CD4-positive, CD25-positive, alpha-beta regulatory T cell (primary cell): ENCODE measurements at regions not wholly inside any gene's neighbourhood (a gene's known extent, or its start where the extent isn't known, plus 50 kb on each side); places are given as distances from the start of the nearest gene placed in this dataset.
A peak's percentile ranks its signal among the peaks of the same experiment; 100 is the strongest.

Source experiments
- ATAC-seq, 2 donors: fragments of 150-1000 bp; cut with Tn5 transposase; one replicate each; pipeline ENCODE4 v1.10.0; 2021; ENCODE audit warnings: low read depth in 2 of 2, moderate number of reproducible peaks in 2 of 2, moderate library complexity in 1 of 2
- DNase-seq, 3 donors: peaks; one replicate each; pipeline versions ENCODE4 v3.0.0 to v3.0.0-alpha.2; 2012 to 2022; ENCODE audit warnings: mixed read lengths in 1 of 3
- H3K27ac ChIP-seq: one replicate; pipeline ENCODE4 v1.7.0; 2013; ENCODE audit warnings: mild to moderate bottlenecking, low read length; ENCODE audit not compliant: insufficient read depth, poor library complexity, severe bottlenecking
- H3K27me3 ChIP-seq: one replicate; pipeline ENCODE4 v1.7.0; 2013; ENCODE audit warnings: low read length; ENCODE audit not compliant: control insufficient read depth, insufficient read depth
- H3K36me3 ChIP-seq: one replicate; pipeline ENCODE4 v1.7.0; 2013; ENCODE audit warnings: mild to moderate bottlenecking, low read length, moderate library complexity; ENCODE audit not compliant: control insufficient read depth, insufficient read depth
- H3K4me1 ChIP-seq: 2 replicates; pipeline ENCODE4 v1.7.0; 2013; ENCODE audit warnings: mild to moderate bottlenecking, low read length; ENCODE audit not compliant: insufficient read depth, control insufficient read depth, poor library complexity, severe bottlenecking
- H3K4me3 ChIP-seq: one replicate; pipeline ENCODE4 v1.7.0; 2013; ENCODE audit warnings: low read depth, mild to moderate bottlenecking, low read length, moderate library complexity
- H3K9me3 ChIP-seq, 2 experiments: 1 replicate in 1 of 2; 2 replicates in 1 of 2; pipeline ENCODE4 v1.7.0; 2013; ENCODE audit warnings: low read length in 2 of 2, mild to moderate bottlenecking in 1 of 2, moderate library complexity in 1 of 2; ENCODE audit not compliant: control insufficient read depth in 2 of 2
- H3K27ac Mint-ChIP-seq, 3 donors: one replicate each; pipeline ENCODE4 v1.8.0; 2020 to 2022; ENCODE audit warnings: mild to moderate bottlenecking in 3 of 3, mixed read lengths in 3 of 3, moderate library complexity in 2 of 3
- H3K27me3 Mint-ChIP-seq: one replicate; pipeline ENCODE4 v1.8.0; 2022; ENCODE audit warnings: mild to moderate bottlenecking, mixed read lengths
- H3K36me3 Mint-ChIP-seq: one replicate; pipeline ENCODE4 v1.8.0; 2020; ENCODE audit warnings: mixed read lengths
- H3K4me1 Mint-ChIP-seq, 4 donors: one replicate each; pipeline ENCODE4 v1.8.0; 2020 to 2022; ENCODE audit warnings: mixed read lengths in 4 of 4, mild to moderate bottlenecking in 1 of 4
- H3K4me3 Mint-ChIP-seq, 4 donors: one replicate each; pipeline ENCODE4 v1.8.0; 2020 to 2022; ENCODE audit warnings: mild to moderate bottlenecking in 4 of 4, mixed read lengths in 4 of 4, moderate library complexity in 3 of 4
- H3K9me3 Mint-ChIP-seq, 7 donors: one replicate each; pipeline ENCODE4 v1.8.0; 2020 to 2022; ENCODE audit warnings: mixed read lengths in 7 of 7, mild to moderate bottlenecking in 3 of 7, moderate library complexity in 2 of 7

DNA sequence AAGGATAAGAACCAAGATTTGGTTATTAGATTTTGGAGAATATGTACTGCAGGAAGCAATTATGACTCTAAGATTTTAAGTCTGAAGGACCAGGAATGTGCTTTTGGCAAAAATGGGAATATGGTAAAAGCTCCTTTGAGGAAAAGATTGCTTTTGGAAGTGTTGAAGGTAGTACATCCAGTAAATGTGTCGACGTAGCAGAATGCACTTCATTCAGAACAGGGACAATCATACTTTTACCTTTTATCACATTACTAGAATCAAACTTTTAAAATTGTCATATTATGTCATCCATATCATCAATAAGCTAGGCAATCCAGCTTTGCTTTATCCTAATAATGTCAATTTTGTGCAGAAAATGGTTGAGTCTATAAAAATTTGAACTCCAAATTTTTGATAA is 74.3 kb upstream of the MSTN start:
- Histone ChIP-seq H3K4me1 (no peaks in the 10 kb centered on the region), H3K9me3 (peaks cover 4 to 6% of the 10 kb centered on the region in 2 experiments), H3K27ac (no peak overlapping the region), H3K4me3 (no peak overlapping the region), H3K27me3 (no peaks in the 10 kb centered on the region), H3K36me3 (no peaks in the 10 kb centered on the region)
- Mint-ChIP-seq H3K4me3 (no peak overlapping the region), H3K4me1 (no peaks in the 10 kb centered on the region), H3K27me3 (peaks cover 4% of the 10 kb centered on the region), H3K36me3 (peaks cover 15% of the 10 kb centered on the region), H3K27ac (no peak overlapping the region), H3K9me3 (peaks cover 4 to 35% (median 12%) of the 10 kb centered on the region in 7 donors)
- no peak for ATAC-seq
- no peak for DNase-seq

DNA sequence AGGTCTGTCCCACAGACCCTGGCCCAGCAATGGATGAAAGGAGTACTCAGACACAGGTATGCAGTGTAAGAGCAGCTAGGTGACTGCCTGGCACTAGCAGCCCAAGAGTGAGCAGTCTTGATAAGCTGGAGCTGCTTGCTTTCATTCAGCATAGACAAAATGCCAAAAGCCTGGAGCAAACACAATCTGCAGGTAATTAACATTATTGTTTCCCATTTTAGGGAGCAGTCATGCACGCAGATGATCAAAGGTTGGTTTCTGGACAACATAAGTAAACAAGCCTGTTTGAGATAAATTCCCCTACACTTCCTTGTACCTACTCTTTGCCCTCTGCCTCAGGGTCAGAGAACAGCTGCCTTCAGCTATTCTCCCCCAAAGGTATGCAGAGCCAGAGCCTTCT is 73.7 kb upstream of the MSTN start:
- Mint-ChIP-seq H3K9me3 (peaks cover 4 to 33% (median 10%) of the 10 kb centered on the region in 7 donors), H3K4me3 (no peak overlapping the region), H3K27ac (no peak overlapping the region), H3K4me1 (no peaks in the 10 kb centered on the region), H3K27me3 (peaks cover 4% of the 10 kb centered on the region), H3K36me3 (peaks cover 9% of the 10 kb centered on the region)
- H3K36me3 ChIP-seq, result no peaks in the 10 kb centered on the region
- H3K27ac ChIP-seq, result no peak overlapping the region
- no peaks in the 10 kb centered on the region for H3K4me1 ChIP-seq
- ATAC-seq (no peak), DNase-seq (no peak)
- H3K4me3 ChIP-seq, result no peak overlapping the region
- peaks cover 4 to 6% of the 10 kb centered on the region in 2 experiments for H3K9me3 ChIP-seq
- H3K27me3 ChIP-seq, result no peaks in the 10 kb centered on the region

DNA sequence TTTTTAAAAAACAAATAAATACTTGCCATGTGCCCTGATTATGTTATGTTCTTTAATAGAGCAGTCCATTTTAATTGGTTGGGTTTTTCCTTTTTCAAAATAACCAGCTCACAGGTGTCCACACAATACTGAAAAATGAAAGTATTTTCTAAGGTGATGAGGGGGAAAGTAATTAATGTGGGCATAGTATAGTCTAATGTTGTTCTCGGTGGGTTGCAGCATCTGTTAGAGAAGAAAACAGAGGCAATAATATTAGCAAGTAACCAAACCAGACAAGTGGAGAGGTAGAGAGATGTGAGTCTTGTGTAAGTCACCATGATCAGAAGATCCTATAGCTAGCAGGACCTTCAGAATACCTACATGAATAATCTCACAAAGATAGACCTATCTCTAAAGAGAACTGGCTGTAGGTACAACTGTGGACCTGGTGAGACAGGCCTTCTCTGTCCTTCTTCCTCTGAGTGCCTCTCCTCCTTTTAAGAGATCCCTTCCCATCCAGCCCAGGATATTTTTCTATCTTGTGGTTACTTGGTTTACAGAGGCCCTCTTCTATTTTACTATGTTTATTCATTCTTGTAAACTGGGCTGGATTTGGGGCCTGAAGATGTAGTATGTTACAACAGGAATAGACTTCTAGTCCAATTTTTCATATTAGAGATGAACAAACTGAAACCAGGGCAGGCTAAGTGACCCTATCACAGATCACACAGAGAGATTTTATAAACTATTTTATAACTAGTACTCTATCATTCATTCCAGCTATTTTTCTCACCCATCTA is 67.1 kb upstream of the MSTN start:
- ATAC-seq (no peak), DNase-seq (no peak)
- H3K36me3 Mint-ChIP-seq, result no peaks in the 10 kb centered on the region
- no peaks in the 10 kb centered on the region for H3K4me1 Mint-ChIP-seq
- no peak overlapping the region for H3K27ac Mint-ChIP-seq
- H3K9me3 Mint-ChIP-seq, result peaks cover 0 to 3% (median 0%) of the 10 kb centered on the region in 7 donors
- peaks cover 10% of the 10 kb centered on the region for H3K27me3 Mint-ChIP-seq
- H3K27ac ChIP-seq, result no peak overlapping the region
- no peaks in the 10 kb centered on the region for H3K9me3 ChIP-seq
- H3K4me3 ChIP-seq, result no peak overlapping the region
- H3K4me3 Mint-ChIP-seq, result no peak overlapping the region
- H3K4me1 ChIP-seq, result no peaks in the 10 kb centered on the region
- no peaks in the 10 kb centered on the region for H3K36me3 ChIP-seq
- no peaks in the 10 kb centered on the region for H3K27me3 ChIP-seq

DNA sequence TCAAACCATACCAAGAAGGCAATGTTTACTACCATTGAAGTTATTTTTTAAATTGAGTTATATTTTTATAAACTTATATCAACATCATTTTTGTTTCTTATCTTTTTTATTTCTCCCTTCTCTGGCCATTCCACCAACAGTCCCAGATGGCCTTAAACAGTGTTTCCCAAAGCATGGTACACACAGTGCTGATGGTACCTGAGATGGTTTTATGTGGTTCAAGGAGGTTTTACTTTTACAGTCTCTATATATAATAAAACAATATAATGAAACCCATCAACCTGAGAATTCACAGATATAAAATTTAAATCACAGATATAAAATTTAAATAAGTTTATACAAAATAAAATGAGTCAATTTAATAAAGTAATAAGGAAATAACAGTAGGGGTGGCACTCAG is 65.1 kb upstream of the MSTN start:
- Histone ChIP-seq H3K4me3 (no peak overlapping the region), H3K27ac (no peak overlapping the region), H3K9me3 (no peaks in the 10 kb centered on the region), H3K27me3 (no peaks in the 10 kb centered on the region), H3K36me3 (no peaks in the 10 kb centered on the region), H3K4me1 (no peaks in the 10 kb centered on the region)
- DNase-seq, result no peak
- Mint-ChIP-seq H3K4me3 (no peak overlapping the region), H3K4me1 (peaks cover 0 to 1% (median 0%) of the 10 kb centered on the region in 4 donors), H3K27ac (no peak overlapping the region), H3K9me3 (peaks cover 0 to 3% (median 0%) of the 10 kb centered on the region in 7 donors), H3K27me3 (peaks cover 10% of the 10 kb centered on the region), H3K36me3 (no peaks in the 10 kb centered on the region)
- ATAC-seq, result no peak

DNA sequence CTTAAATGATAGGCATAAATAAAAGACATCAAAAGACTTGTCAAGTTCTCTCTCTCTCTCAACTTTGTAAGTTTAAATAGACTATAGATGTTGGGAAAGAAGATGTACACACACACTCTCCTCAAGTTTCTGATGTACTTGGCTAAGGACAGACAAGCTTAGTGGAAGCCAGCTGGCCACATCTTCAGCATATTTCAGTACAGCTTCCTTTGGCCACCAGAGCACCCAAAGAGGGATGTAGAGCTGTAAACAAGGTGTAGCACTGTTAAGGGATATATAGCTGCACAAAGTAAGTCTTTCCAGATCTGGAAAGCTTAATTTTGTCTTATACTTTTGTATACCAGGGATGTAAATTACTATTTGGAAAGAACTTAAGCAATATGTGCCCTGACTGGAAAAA is 64.3 kb upstream of the MSTN start:
- Histone ChIP-seq H3K4me1 (no peaks in the 10 kb centered on the region), H3K36me3 (no peaks in the 10 kb centered on the region), H3K9me3 (no peaks in the 10 kb centered on the region), H3K27me3 (no peaks in the 10 kb centered on the region), H3K27ac (no peak overlapping the region), H3K4me3 (no peak overlapping the region)
- peaks cover 0 to 9% (median 2%) of the 10 kb centered on the region in 4 donors for H3K4me1 Mint-ChIP-seq
- ATAC-seq (no peak), DNase-seq (no peak)
- H3K36me3 Mint-ChIP-seq, result no peaks in the 10 kb centered on the region
- H3K9me3 Mint-ChIP-seq, result peaks cover 0 to 2% (median 0%) of the 10 kb centered on the region in 7 donors
- H3K27ac Mint-ChIP-seq, result no peak overlapping the region
- H3K4me3 Mint-ChIP-seq, result no peak overlapping the region
- peaks cover 6% of the 10 kb centered on the region for H3K27me3 Mint-ChIP-seq

DNA sequence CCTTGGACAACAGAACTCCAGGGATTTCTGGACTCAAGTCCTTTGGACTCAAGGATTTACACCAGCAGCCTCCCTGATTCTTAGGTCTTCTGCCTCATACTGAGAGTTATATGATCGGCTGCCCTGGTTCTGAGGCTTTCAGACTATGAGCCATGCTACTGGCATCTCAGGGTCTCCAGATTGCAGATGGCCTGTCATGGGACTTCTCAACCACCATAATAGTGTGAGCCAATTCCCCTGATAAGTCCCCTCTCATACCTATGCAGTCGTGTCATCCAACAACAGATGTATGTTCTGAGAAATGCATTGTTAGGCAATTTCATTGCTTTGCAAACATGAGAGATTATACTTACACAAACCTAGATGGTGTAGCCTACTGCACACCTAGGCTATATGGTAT is 61.4 kb upstream of the MSTN start:
- no peaks in the 10 kb centered on the region for H3K4me1 ChIP-seq
- no peak for ATAC-seq
- H3K4me3 ChIP-seq, result no peak overlapping the region
- no peaks in the 10 kb centered on the region for H3K27me3 ChIP-seq
- no peaks in the 10 kb centered on the region for H3K36me3 ChIP-seq
- Mint-ChIP-seq H3K4me1 (peaks cover 0 to 19% (median 9%) of the 10 kb centered on the region in 4 donors), H3K9me3 (peaks cover 0 to 2% (median 0%) of the 10 kb centered on the region in 7 donors), H3K36me3 (no peaks in the 10 kb centered on the region), H3K27me3 (peaks cover 10% of the 10 kb centered on the region), H3K4me3 (no peak overlapping the region), H3K27ac (no peak overlapping the region)
- DNase-seq, result no peak
- H3K9me3 ChIP-seq, result no peaks in the 10 kb centered on the region
- H3K27ac ChIP-seq, result no peak overlapping the region

DNA sequence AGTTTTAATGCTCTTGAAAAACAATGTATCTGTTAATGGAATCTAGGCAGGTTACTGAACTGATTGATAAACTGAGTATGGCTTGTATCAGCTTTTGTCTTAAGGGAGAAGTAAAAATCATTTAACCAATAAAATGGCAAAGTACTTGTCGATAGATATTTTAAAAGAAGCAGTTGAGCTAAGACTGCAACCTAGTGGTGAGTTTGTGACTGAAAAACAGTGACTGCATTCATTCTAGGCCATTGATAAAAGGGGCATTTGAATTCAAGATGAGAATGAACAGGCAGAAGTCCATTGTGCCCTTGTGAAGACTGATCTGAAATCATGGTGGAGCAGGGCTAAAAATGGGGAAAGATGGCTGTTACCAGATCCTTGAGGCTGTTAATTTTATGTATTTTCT is 59.4 kb upstream of the MSTN start:
- DNase-seq (peak in 1 of 3 donors; percentile 22), ATAC-seq (no peak)
- Mint-ChIP-seq H3K4me1 (peaks cover 0 to 19% (median 9%) of the 10 kb centered on the region in 4 donors), H3K36me3 (no peaks in the 10 kb centered on the region), H3K27me3 (peaks cover 9% of the 10 kb centered on the region), H3K4me3 (no peak overlapping the region), H3K27ac (no peak overlapping the region), H3K9me3 (no peaks in the 10 kb centered on the region)
- Histone ChIP-seq H3K27me3 (no peaks in the 10 kb centered on the region), H3K36me3 (no peaks in the 10 kb centered on the region), H3K4me1 (no peaks in the 10 kb centered on the region), H3K27ac (no peak overlapping the region), H3K9me3 (no peaks in the 10 kb centered on the region), H3K4me3 (no peak overlapping the region)

DNA sequence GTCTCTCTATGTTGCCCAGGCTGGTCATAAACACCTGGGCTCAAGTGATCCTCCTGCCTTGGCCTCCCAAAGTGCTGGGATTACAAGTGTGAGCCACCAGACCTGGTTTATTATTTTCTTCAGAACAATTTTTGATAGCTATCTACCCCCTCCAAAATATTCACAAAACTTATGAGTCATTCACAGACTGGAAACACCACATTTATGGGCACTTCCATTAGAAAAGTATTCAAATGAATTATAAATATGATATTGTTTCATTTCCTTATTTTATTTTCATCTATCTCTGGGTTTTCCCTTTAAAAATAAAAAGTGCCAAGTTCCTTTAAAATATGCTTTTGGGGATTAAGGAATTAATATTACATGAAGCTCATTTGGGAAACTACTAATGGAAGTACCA is 58.8 kb upstream of the MSTN start:
- no peaks in the 10 kb centered on the region for H3K9me3 Mint-ChIP-seq
- Histone ChIP-seq H3K9me3 (no peaks in the 10 kb centered on the region), H3K27ac (no peak overlapping the region), H3K36me3 (no peaks in the 10 kb centered on the region), H3K4me3 (no peak overlapping the region), H3K27me3 (no peaks in the 10 kb centered on the region), H3K4me1 (no peaks in the 10 kb centered on the region)
- H3K27ac Mint-ChIP-seq, result no peak overlapping the region
- peaks cover 11% of the 10 kb centered on the region for H3K27me3 Mint-ChIP-seq
- no peaks in the 10 kb centered on the region for H3K36me3 Mint-ChIP-seq
- DNase-seq, result no peak
- H3K4me3 Mint-ChIP-seq, result no peak overlapping the region
- ATAC-seq, result no peak
- H3K4me1 Mint-ChIP-seq, result peaks cover 0 to 19% (median 9%) of the 10 kb centered on the region in 4 donors
